Tibial nerve (tissue), 3 donors: ENCODE measurements at regions not wholly inside any gene's neighbourhood (a gene's known extent, or its start where the extent isn't known, plus 50 kb on each side); places are given as distances from the start of the nearest gene placed in this dataset.

Experiments
- POLR2A ChIP-seq, 2 donors: fragments of 450-650 bp; IDR thresholded peaks; one replicate each; pipeline ENCODE4 v1.6.1; 2017; ENCODE audit warnings: antibody characterized with exemption in 2 of 2, mild to moderate bottlenecking in 2 of 2, moderate library complexity in 2 of 2
- TF ChIP-seq, protein P1 (sequence below), 5 experiments: fragments of 200-600 bp in 3 of 5; fragments of 450-650 bp in 2 of 5; sonication (generic) in 3 of 5; IDR thresholded peaks; one replicate each; pipeline ENCODE4 v1.5.1; 2016 to 2019; ENCODE audit warnings: antibody characterized with exemption in 5 of 5, mild to moderate bottlenecking in 3 of 5, moderate library complexity in 2 of 5

DNA sequence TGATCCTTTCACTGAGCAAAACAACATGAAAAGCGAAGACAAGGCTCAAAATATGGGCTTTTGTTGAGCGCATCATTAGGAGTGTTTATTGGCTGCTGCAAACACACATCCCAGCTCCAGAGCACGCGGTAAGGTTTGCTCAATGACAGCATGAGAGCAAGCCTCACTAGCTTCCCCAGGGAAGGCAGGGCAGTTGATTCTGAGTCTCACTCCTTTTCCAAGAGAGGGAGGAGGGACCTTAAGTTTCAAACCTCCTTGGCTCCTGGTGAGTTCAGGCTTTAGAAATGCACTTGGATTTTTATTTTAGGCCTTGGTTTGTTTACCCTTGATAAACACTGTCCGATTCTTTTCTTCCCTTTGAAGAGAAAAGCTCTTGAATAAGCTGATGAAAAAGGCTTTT is 69.1 kb upstream of the CACNA2D3 start:
- TF ChIP-seq, protein P1, sequence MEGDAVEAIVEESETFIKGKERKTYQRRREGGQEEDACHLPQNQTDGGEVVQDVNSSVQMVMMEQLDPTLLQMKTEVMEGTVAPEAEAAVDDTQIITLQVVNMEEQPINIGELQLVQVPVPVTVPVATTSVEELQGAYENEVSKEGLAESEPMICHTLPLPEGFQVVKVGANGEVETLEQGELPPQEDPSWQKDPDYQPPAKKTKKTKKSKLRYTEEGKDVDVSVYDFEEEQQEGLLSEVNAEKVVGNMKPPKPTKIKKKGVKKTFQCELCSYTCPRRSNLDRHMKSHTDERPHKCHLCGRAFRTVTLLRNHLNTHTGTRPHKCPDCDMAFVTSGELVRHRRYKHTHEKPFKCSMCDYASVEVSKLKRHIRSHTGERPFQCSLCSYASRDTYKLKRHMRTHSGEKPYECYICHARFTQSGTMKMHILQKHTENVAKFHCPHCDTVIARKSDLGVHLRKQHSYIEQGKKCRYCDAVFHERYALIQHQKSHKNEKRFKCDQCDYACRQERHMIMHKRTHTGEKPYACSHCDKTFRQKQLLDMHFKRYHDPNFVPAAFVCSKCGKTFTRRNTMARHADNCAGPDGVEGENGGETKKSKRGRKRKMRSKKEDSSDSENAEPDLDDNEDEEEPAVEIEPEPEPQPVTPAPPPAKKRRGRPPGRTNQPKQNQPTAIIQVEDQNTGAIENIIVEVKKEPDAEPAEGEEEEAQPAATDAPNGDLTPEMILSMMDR (IDR thresholded peaks at IDR 0.05), result no peak
- no peak for TF ChIP-seq POLR2A (IDR thresholded peaks at IDR 0.05)
